IMR-90 (cell line): ENCODE measurements at regions not wholly inside any gene's neighbourhood (a gene's known extent, or its start where the extent isn't known, plus 50 kb on each side); places are given as distances from the start of the nearest gene placed in this dataset.

Experiments
- ATAC-seq: fragments of 200-7000 bp; cut with Tn5 transposase; 2 replicates; pipeline ENCODE4 v1.9.1; 2020; ENCODE audit warnings: low read depth, mild to moderate bottlenecking, moderate library complexity
- BruUV-seq: library from RNA; stranded (reverse); fragments of 400-500 nt; replicated peaks from 2 replicates; lab custom pipeline; 2021; lab: Mats Ljungman, UMichigan
- CTCF ChIA-PET: fragments of 300-600 bp; formaldehyde crosslinking; extraction: SDS; loops from one replicate; lab custom pipeline; 2021; ENCODE audit warnings: antibody characterized with exemption; lab: Yijun Ruan, JAX
- POLR2A ChIA-PET: fragments of 300-600 bp; sonication (Branson Sonifier 250); formaldehyde crosslinking; loops from one replicate; lab custom pipeline; 2022; ENCODE audit warnings: antibody characterized with exemption; ENCODE audit not compliant: unreplicated experiment; lab: Charles Lee
- DNase-seq: peaks from one replicate; pipeline ENCODE4 v3.0.0; 2013
- H2AFZ ChIP-seq: replicated peaks from 2 replicates; pipeline ENCODE3; 2013; ENCODE audit warnings: low read length, mild to moderate bottlenecking; ENCODE audit not compliant: poor library complexity
- H2AK5ac ChIP-seq: 2 replicates; pipeline ENCODE4 v1.6.1; 2013; ENCODE audit warnings: low read depth, low read length, inconsistent platforms
- H2AK9ac ChIP-seq: replicated peaks from 2 replicates; pipeline ENCODE3; 2013; ENCODE audit warnings: mild to moderate bottlenecking, low read depth, low read length, moderate library complexity; ENCODE audit not compliant: poor library complexity
- H2BK120ac ChIP-seq: 2 replicates; pipeline ENCODE4 v1.6.1; 2013; ENCODE audit warnings: low read depth, low read length, inconsistent platforms
- H2BK15ac ChIP-seq: 3 replicates; pipeline ENCODE4 v1.6.1; 2013; ENCODE audit warnings: low read depth, low read length, inconsistent platforms
- H2BK20ac ChIP-seq: 2 replicates; pipeline ENCODE4 v1.6.1; 2013; ENCODE audit warnings: low read depth, mild to moderate bottlenecking, inconsistent platforms, low read length, moderate library complexity
- H2BK5ac ChIP-seq: 2 replicates; pipeline ENCODE4 v1.6.1; 2013; ENCODE audit warnings: mild to moderate bottlenecking, low read depth, low read length, inconsistent platforms; ENCODE audit not compliant: poor library complexity, severe bottlenecking
- H3K14ac ChIP-seq: replicated peaks from 2 replicates; pipeline ENCODE4 v1.6.1; 2013; ENCODE audit warnings: low read depth, low read length, inconsistent platforms
- H3K18ac ChIP-seq: 2 replicates; pipeline ENCODE4 v1.6.1; 2013; ENCODE audit warnings: low read depth, low read length, control low read depth
- H3K23ac ChIP-seq: 2 replicates; pipeline ENCODE4 v1.6.1; 2013; ENCODE audit warnings: low read depth, low read length, inconsistent platforms
- H3K27ac ChIP-seq: 2 replicates; pipeline ENCODE4 v1.5.1; 2013; ENCODE audit warnings: mild to moderate bottlenecking, control low read depth, low read length; ENCODE audit not compliant: insufficient read depth
- H3K27me3 ChIP-seq: 2 replicates; pipeline ENCODE4 v1.6.1; 2013; ENCODE audit warnings: low read length; ENCODE audit not compliant: control insufficient read depth, insufficient read depth
- H3K36me3 ChIP-seq: 2 replicates; pipeline ENCODE4 v1.6.1; 2013; ENCODE audit warnings: low read length, mixed read lengths; ENCODE audit not compliant: control insufficient read depth, insufficient read depth
- H3K4ac ChIP-seq: 2 replicates; pipeline ENCODE4 v1.6.1; 2013; ENCODE audit warnings: low read depth, low read length, inconsistent platforms
- H3K4me1 ChIP-seq: 2 replicates; pipeline ENCODE4 v1.6.1; 2013; ENCODE audit warnings: low read length, mixed read lengths; ENCODE audit not compliant: control insufficient read depth, insufficient read depth
- H3K4me2 ChIP-seq: 2 replicates; pipeline ENCODE4 v1.6.1; 2013; ENCODE audit warnings: low read depth, mild to moderate bottlenecking, control low read depth, low read length, moderate library complexity
- H3K4me3 ChIP-seq: 2 replicates; pipeline ENCODE4 v1.5.1; 2013; ENCODE audit warnings: low read depth, mild to moderate bottlenecking, control low read depth, low read length, moderate library complexity; ENCODE audit not compliant: insufficient read depth
- H3K56ac ChIP-seq: 2 replicates; pipeline ENCODE4 v1.6.1; 2013; ENCODE audit warnings: low read length, inconsistent platforms; ENCODE audit not compliant: insufficient read depth; ENCODE audit errors: extremely low read depth
- H3K79me1 ChIP-seq, 2 experiments: 2 replicates each; pipeline ENCODE4 v1.6.1; 2013; ENCODE audit warnings: low read length in 2 of 2, inconsistent platforms in 1 of 2, low read depth in 1 of 2
- H3K9ac ChIP-seq: 2 replicates; pipeline ENCODE4 v1.6.1; 2013; ENCODE audit warnings: low read depth, low read length, control low read depth
- H3K9me1 ChIP-seq: 2 replicates; pipeline ENCODE4 v1.6.1; 2013; ENCODE audit warnings: low read length, inconsistent platforms; ENCODE audit not compliant: insufficient read depth
- H3K9me3 ChIP-seq: 2 replicates; pipeline ENCODE4 v1.6.1; 2013; ENCODE audit warnings: low read length; ENCODE audit not compliant: control insufficient read depth, insufficient read depth
- H4K20me1 ChIP-seq: 2 replicates; pipeline ENCODE4 v1.6.1; 2013; ENCODE audit warnings: low read length, inconsistent platforms; ENCODE audit not compliant: insufficient read depth
- H4K5ac ChIP-seq: 2 replicates; pipeline ENCODE4 v1.6.1; 2013; ENCODE audit warnings: mild to moderate bottlenecking, low read depth, low read length, control low read depth
- H4K8ac ChIP-seq, 2 experiments: 2 replicates each; pipeline ENCODE4 v1.6.1; 2013; ENCODE audit warnings: low read depth in 2 of 2, low read length in 2 of 2, control low read depth in 1 of 2, inconsistent platforms in 1 of 2
- H4K91ac ChIP-seq: 2 replicates; pipeline ENCODE4 v1.6.1; 2013; ENCODE audit warnings: low read depth, low read length, inconsistent platforms; ENCODE audit not compliant: insufficient read depth
- BHLHE40 ChIP-seq: fragments of 150-350 bp; IDR thresholded peaks from 2 replicates; pipeline ENCODE4 v1.6.1; 2016; ENCODE audit warnings: mild to moderate bottlenecking, low read depth, low read length
- CEBPB ChIP-seq: IDR thresholded peaks from 2 replicates; pipeline ENCODE4 v1.6.1; 2012; ENCODE audit warnings: low read depth, low read length, improper control_type of control experiment
- CHD1 ChIP-seq: IDR thresholded peaks from 2 replicates; pipeline ENCODE4 v1.6.1; 2012; ENCODE audit warnings: low read depth, low read length, improper control_type of control experiment
- FOS ChIP-seq: fragments of 150-350 bp; IDR thresholded peaks from 2 replicates; pipeline ENCODE4 v1.6.1; 2016; ENCODE audit warnings: low read depth, low read length
- MAFK ChIP-seq: IDR thresholded peaks from 2 replicates; pipeline ENCODE4 v1.6.1; 2012; ENCODE audit warnings: low read depth, low read length, improper control_type of control experiment
- MAZ ChIP-seq: IDR thresholded peaks from 2 replicates; pipeline ENCODE4 v1.6.1; 2012; ENCODE audit warnings: low read depth, mild to moderate bottlenecking, low read length, improper control_type of control experiment, moderate library complexity, borderline replicate concordance
- MXI1 ChIP-seq: IDR thresholded peaks from 2 replicates; pipeline ENCODE4 v1.6.1; 2012; ENCODE audit warnings: low read depth, mild to moderate bottlenecking, low read length, moderate library complexity, borderline replicate concordance
- NFE2L2 ChIP-seq: fragments of 150-350 bp; IDR thresholded peaks from 2 replicates; pipeline ENCODE4 v1.6.1; 2016; ENCODE audit warnings: low read depth, mild to moderate bottlenecking, low read length
- POLR2A ChIP-seq: IDR thresholded peaks from 2 replicates; pipeline ENCODE4 v1.6.1; 2012; ENCODE audit warnings: mild to moderate bottlenecking, low read depth, low read length
- RAD21 ChIP-seq: IDR thresholded peaks from 2 replicates; pipeline ENCODE4 v1.6.1; 2012; ENCODE audit warnings: low read length, improper control_type of control experiment
- RCOR1 ChIP-seq: IDR thresholded peaks from 2 replicates; pipeline ENCODE4 v1.6.1; 2012; ENCODE audit warnings: mild to moderate bottlenecking, low read length, improper control_type of control experiment; ENCODE audit not compliant: insufficient replicate concordance
- RFX5 ChIP-seq: IDR thresholded peaks from 2 replicates; pipeline ENCODE4 v1.8.0; 2012; ENCODE audit warnings: low read depth, mild to moderate bottlenecking, low read length, moderate library complexity
- SMC3 ChIP-seq: fragments of 150-350 bp; IDR thresholded peaks from 2 replicates; pipeline ENCODE4 v1.6.1; 2016; ENCODE audit warnings: low read depth, mild to moderate bottlenecking, antibody characterized with exemption, low read length, moderate library complexity
- WGBS, 2 experiments: methylation state at CpG; one replicate each; pipeline versions ENCODE4 v1.1.5 to v1.1.7; 2013; ENCODE audit warnings: missing lambda C conversion rate in 2 of 2; ENCODE audit not compliant: insufficient read length in 1 of 2; ENCODE audit errors: extremely low coverage in 2 of 2; 5-methylcytosine and 5-hydroxymethylcytosine counted together
- dilution Hi-C: fragments of 300-500 bp; cut with HindIII; formaldehyde crosslinking; loops from one replicate; pipeline ENCODE4 v1.14.3; 2018; ENCODE audit warnings: low sequenced_read_pairs; ENCODE audit not compliant: unreplicated experiment
- in situ Hi-C: fragments of 300-500 bp; cut with MboI; formaldehyde crosslinking; loops from 3 replicates; pipeline ENCODE4 v1.14.3; 2019; ENCODE audit warnings: low sequenced_read_pairs, inconsistent platforms, mixed read lengths
- intact Hi-C: fragments of 100-400 bp; cut with micrococcal nuclease; formaldehyde crosslinking; loops from 2 replicates; pipeline ENCODE4 v1.10.0; 2022
- TF ChIP-seq, protein P1 (sequence below): conservative IDR thresholded peaks from 2 replicates; pipeline ENCODE4 v1.5.1; 2012; ENCODE audit warnings: mild to moderate bottlenecking, low read depth, low read length, improper control_type of control experiment
- TF ChIP-seq, protein P2 (sequence below): fragments of 150-350 bp; IDR thresholded peaks from 2 replicates; pipeline ENCODE4 v1.6.1; 2017; ENCODE audit warnings: mild to moderate bottlenecking, antibody characterized with exemption, low read length, low read depth
- TF ChIP-seq, protein P3 (sequence below): fragments of 150-350 bp; IDR thresholded peaks from 2 replicates; pipeline ENCODE4 v1.6.1; 2016; ENCODE audit warnings: low read depth, mild to moderate bottlenecking, low read length, moderate library complexity, borderline replicate concordance

DNA sequence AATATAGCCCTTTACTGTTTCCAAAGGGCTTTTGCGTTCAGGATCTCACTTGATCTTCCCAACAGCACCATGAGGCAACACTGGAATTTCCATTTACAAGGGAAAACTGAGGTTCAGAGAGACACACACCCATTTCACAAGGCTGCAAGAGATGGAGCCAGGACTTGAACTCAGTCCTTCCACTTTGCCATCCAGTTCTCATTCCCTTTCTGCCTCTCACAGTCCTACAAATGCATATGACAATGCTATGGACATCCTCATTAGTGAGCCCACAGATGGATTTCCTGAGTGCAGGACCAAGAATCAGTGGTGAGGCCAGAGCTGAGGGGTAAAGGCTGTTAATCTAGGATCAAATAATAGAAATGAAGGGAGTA lies 136.1 kb upstream of the MYCN start:
- Histone ChIP-seq H3K14ac (no peak overlapping the region), H3K18ac (no peak overlapping the region), H3K27ac (no peak overlapping the region), H3K4me3 (no peak overlapping the region), H2BK20ac (no peak overlapping the region), H3K36me3 (no peaks in the 10 kb centered on the region), H3K23ac (no peak overlapping the region), H4K5ac (no peak overlapping the region), H2BK120ac (no peak overlapping the region), H3K9me3 (peaks cover 51% of the 10 kb centered on the region), H3K4me1 (no peaks in the 10 kb centered on the region), H4K8ac (no peak overlapping the region), H3K9me1 (no peaks in the 10 kb centered on the region), H3K56ac (no peak overlapping the region), H2AK5ac (no peak overlapping the region), H3K27me3 (no peaks in the 10 kb centered on the region), H2AFZ (no peak overlapping the region), H3K79me1 (no peaks in the 10 kb centered on the region), H3K4me2 (no peak overlapping the region), H3K9ac (no peak overlapping the region), H2BK5ac (no peak overlapping the region), H3K4ac (no peak overlapping the region), H2BK15ac (no peak overlapping the region), H2AK9ac (no peak overlapping the region), H4K20me1 (no peaks in the 10 kb centered on the region), H4K91ac (no peak overlapping the region)
- POLR2A ChIA-PET, result no interaction called here
- WGBS, 2 experiments, result no CpG with 5 or more reads among the region's 1 CpG
- no peak for TF ChIP-seq MAZ
- no peak for TF ChIP-seq CEBPB
- no peak for TF ChIP-seq POLR2A
- TF ChIP-seq, protein P1, sequence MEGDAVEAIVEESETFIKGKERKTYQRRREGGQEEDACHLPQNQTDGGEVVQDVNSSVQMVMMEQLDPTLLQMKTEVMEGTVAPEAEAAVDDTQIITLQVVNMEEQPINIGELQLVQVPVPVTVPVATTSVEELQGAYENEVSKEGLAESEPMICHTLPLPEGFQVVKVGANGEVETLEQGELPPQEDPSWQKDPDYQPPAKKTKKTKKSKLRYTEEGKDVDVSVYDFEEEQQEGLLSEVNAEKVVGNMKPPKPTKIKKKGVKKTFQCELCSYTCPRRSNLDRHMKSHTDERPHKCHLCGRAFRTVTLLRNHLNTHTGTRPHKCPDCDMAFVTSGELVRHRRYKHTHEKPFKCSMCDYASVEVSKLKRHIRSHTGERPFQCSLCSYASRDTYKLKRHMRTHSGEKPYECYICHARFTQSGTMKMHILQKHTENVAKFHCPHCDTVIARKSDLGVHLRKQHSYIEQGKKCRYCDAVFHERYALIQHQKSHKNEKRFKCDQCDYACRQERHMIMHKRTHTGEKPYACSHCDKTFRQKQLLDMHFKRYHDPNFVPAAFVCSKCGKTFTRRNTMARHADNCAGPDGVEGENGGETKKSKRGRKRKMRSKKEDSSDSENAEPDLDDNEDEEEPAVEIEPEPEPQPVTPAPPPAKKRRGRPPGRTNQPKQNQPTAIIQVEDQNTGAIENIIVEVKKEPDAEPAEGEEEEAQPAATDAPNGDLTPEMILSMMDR, result no peak
- TF ChIP-seq MAFK, result no peak
- TF ChIP-seq RFX5, result no peak
- TF ChIP-seq RCOR1, result no peak
- TF ChIP-seq SMC3, result no peak
- TF ChIP-seq RAD21, result no peak
- no peak for TF ChIP-seq MXI1
- TF ChIP-seq, protein P2, sequence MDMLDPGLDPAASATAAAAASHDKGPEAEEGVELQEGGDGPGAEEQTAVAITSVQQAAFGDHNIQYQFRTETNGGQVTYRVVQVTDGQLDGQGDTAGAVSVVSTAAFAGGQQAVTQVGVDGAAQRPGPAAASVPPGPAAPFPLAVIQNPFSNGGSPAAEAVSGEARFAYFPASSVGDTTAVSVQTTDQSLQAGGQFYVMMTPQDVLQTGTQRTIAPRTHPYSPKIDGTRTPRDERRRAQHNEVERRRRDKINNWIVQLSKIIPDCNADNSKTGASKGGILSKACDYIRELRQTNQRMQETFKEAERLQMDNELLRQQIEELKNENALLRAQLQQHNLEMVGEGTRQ, result no peak
- no peak for TF ChIP-seq BHLHE40
- TF ChIP-seq, protein P3, sequence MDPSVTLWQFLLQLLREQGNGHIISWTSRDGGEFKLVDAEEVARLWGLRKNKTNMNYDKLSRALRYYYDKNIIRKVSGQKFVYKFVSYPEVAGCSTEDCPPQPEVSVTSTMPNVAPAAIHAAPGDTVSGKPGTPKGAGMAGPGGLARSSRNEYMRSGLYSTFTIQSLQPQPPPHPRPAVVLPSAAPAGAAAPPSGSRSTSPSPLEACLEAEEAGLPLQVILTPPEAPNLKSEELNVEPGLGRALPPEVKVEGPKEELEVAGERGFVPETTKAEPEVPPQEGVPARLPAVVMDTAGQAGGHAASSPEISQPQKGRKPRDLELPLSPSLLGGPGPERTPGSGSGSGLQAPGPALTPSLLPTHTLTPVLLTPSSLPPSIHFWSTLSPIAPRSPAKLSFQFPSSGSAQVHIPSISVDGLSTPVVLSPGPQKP, result no peak
- TF ChIP-seq FOS, result no peak
- no peak for TF ChIP-seq NFE2L2
- TF ChIP-seq CHD1, result no peak
- no TSS peak for BruUV-seq
- dilution Hi-C loops (no loop called here), intact Hi-C loops (no loop called here), in situ Hi-C loops (no loop called here)
- no peak for ATAC-seq
- CTCF ChIA-PET, result no interaction called here
- no peak for DNase-seq
